Keratinocyte (primary cell): ENCODE measurements at regions not wholly inside any gene's neighbourhood (a gene's known extent, or its start where the extent isn't known, plus 50 kb on each side); places are given as distances from the start of the nearest gene placed in this dataset.

Source experiments
- EZH2 ChIP-seq: IDR thresholded peaks from one replicate; pipeline ENCODE4 v1.6.1; 2012; ENCODE audit warnings: inconsistent platforms, mild to moderate bottlenecking, low read length, moderate library complexity
- TF ChIP-seq, protein P1 (sequence below), 3 experiments: IDR thresholded peaks in 1 of 3; conservative IDR thresholded peaks in 1 of 3; optimal IDR thresholded peaks in 1 of 3; 2 replicates in 2 of 3; 3 replicates in 1 of 3; pipeline versions ENCODE3 to v1.5.1; 2011; ENCODE audit warnings: low read length in 3 of 3, mild to moderate bottlenecking in 3 of 3, moderate library complexity in 2 of 3, control low read depth in 1 of 3, inconsistent platforms in 1 of 3; ENCODE audit not compliant: insufficient read depth in 2 of 3; ENCODE audit errors: extremely low read depth in 1 of 3

DNA sequence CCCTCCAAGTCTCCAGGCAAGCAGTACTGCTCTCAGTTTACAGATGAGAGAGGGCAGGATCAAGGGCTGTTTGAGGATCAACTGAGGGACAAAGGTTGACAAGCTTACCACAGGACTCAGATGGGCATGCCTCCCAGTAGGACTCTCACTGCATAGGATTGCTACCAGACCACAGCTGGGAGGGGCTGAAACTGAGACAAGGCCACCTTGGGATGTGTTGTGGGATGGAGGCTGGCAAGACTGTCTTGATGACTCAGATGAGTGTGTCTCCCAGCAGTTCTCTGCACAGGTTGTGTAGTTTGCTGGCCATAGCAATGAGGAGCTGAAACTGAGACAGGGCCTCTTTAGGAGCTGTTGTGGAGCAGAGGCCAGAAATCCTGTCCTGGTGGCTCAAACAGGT, 222.2 kb upstream of the IRX1 start:
- TF ChIP-seq, protein P1, sequence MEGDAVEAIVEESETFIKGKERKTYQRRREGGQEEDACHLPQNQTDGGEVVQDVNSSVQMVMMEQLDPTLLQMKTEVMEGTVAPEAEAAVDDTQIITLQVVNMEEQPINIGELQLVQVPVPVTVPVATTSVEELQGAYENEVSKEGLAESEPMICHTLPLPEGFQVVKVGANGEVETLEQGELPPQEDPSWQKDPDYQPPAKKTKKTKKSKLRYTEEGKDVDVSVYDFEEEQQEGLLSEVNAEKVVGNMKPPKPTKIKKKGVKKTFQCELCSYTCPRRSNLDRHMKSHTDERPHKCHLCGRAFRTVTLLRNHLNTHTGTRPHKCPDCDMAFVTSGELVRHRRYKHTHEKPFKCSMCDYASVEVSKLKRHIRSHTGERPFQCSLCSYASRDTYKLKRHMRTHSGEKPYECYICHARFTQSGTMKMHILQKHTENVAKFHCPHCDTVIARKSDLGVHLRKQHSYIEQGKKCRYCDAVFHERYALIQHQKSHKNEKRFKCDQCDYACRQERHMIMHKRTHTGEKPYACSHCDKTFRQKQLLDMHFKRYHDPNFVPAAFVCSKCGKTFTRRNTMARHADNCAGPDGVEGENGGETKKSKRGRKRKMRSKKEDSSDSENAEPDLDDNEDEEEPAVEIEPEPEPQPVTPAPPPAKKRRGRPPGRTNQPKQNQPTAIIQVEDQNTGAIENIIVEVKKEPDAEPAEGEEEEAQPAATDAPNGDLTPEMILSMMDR (optimal IDR thresholded peaks at IDR 0.05 in 1 of 3, IDR thresholded peaks at IDR 0.05 in 1 of 3, conservative IDR thresholded peaks at IDR 0.05 in 1 of 3; ENCODE audit: extremely low read depth in 1 of 3, insufficient read depth in 2 of 3, low read length in 3 of 3): no peak
- no peak for TF ChIP-seq EZH2
